SK-N-SH (cell line): ENCODE measurements at regions not wholly inside any gene's neighbourhood (a gene's known extent, or its start where the extent isn't known, plus 50 kb on each side); places are given as distances from the start of the nearest gene placed in this dataset.

Experiments used
- RAD21 ChIP-seq: IDR thresholded peaks from 2 replicates; pipeline ENCODE4 v1.6.1; 2012; ENCODE audit warnings: mild to moderate bottlenecking, low read length
- TF ChIP-seq, protein P1 (sequence below): fragments of 200-600 bp; sonication (generic); IDR thresholded peaks from 2 replicates; pipeline ENCODE4 v1.6.1; 2017; ENCODE audit warnings: antibody characterized with exemption, mild to moderate bottlenecking, moderate library complexity

DNA sequence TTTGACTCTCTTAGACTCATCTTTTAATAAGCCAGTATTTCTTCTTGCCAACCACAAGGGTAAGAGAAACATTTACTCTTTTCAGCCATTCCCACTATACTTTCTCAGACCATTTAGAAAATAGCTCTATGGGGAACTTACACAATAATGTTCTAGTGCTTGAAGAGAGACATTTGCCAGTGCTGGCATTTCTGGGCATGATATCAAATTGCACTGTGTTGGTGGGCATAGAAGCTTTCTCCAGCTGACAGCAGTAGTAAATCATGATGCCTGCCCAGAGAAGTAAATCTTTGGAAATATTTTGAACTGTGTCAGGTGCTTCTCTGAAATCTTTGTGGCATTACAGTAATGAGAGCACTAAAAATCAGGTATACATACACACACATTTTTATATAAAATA lies 346.6 kb downstream of the CBLN2 start:
- no peak for TF ChIP-seq RAD21
- TF ChIP-seq, protein P1, sequence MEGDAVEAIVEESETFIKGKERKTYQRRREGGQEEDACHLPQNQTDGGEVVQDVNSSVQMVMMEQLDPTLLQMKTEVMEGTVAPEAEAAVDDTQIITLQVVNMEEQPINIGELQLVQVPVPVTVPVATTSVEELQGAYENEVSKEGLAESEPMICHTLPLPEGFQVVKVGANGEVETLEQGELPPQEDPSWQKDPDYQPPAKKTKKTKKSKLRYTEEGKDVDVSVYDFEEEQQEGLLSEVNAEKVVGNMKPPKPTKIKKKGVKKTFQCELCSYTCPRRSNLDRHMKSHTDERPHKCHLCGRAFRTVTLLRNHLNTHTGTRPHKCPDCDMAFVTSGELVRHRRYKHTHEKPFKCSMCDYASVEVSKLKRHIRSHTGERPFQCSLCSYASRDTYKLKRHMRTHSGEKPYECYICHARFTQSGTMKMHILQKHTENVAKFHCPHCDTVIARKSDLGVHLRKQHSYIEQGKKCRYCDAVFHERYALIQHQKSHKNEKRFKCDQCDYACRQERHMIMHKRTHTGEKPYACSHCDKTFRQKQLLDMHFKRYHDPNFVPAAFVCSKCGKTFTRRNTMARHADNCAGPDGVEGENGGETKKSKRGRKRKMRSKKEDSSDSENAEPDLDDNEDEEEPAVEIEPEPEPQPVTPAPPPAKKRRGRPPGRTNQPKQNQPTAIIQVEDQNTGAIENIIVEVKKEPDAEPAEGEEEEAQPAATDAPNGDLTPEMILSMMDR = no peak
